ENCODE measurements at regions not wholly inside any gene's neighbourhood (a gene's known extent, or its start where the extent isn't known, plus 50 kb on each side); places are given as distances from the start of the nearest gene placed in this dataset.

DNA sequence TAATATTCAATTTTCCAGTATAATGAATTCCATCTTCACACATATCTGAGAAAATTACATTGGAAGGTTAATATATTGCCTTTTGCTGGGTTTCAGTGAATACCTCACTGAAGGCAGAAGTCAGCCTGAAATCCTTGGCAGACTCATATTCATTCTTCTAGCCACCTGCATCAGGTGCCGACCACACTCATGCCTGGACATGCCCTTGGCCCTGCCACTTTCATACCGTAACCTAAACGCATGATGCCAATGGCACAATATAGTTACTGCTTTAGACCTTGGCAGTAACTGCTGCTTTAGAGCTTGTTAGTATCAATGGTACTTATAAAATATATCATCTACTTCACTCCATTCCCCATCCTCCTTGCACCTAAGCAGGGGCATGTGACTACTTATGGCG, 817.6 kb upstream of the CDH8 start:
- no peak for DNase-seq
- Histone ChIP-seq H3K27ac (ENCODE audit: insufficient read length, low read depth, low read length) (no peak overlapping the region), H3K56ac (ENCODE audit: insufficient read length, low read depth, low read length) (no peak overlapping the region), H2BK12ac (ENCODE audit: insufficient read length, low read depth, low read length) (no peak overlapping the region), H2BK20ac (ENCODE audit: low read depth, low read length, poor library complexity, severe bottlenecking) (no peak overlapping the region), H4K5ac (ENCODE audit: insufficient read length, low read depth, low read length) (no peak overlapping the region), H2BK15ac (ENCODE audit: low read depth, low read length) (no peak overlapping the region), H2BK120ac (ENCODE audit: low read depth, low read length, poor library complexity, severe bottlenecking) (no peak overlapping the region), H2AK5ac (ENCODE audit: insufficient read length, low read length) (no peak overlapping the region), H3K79me2 (ENCODE audit: insufficient read depth, low read length) (no peaks in the 10 kb centered on the region), H3T11ph (ENCODE audit: low read length) (no peak overlapping the region), H3K4me2 (ENCODE audit: insufficient read depth, insufficient read length, low read length) (no peak overlapping the region), H3K79me1 (ENCODE audit: insufficient read depth, low read depth, low read length, poor library complexity, severe bottlenecking) (no peaks in the 10 kb centered on the region), H2BK5ac (ENCODE audit: insufficient read length, low read length) (no peak overlapping the region), H2AFZ (ENCODE audit: low read length) (no peak overlapping the region), H3K9ac (ENCODE audit: extremely low read depth, insufficient read length, low read length) (no peak overlapping the region), H3K4me1 (ENCODE audit: insufficient read depth, low read length) (no peaks in the 10 kb centered on the region), H3K18ac (ENCODE audit: insufficient read length, low read depth, low read length) (no peak overlapping the region), H3K14ac (ENCODE audit: insufficient read depth, low read length) (no peak overlapping the region), H3K23ac (ENCODE audit: insufficient read length, low read depth, low read length) (no peak overlapping the region), H3K9me3 (ENCODE audit: control insufficient read depth, low read depth, low read length) (no peaks in the 10 kb centered on the region), H4K91ac (ENCODE audit: insufficient read length, low read depth, low read length) (no peak overlapping the region), H3K27me3 (ENCODE audit: insufficient read depth, low read length) (no peaks in the 10 kb centered on the region), H4K8ac (replicated peaks; ENCODE audit: insufficient read length, low read depth, low read length) (no peak overlapping the region), H3K23me2 (ENCODE audit: insufficient read length, low read depth, low read length, poor library complexity, severe bottlenecking) (no peaks in the 10 kb centered on the region), H4K20me1 (ENCODE audit: control insufficient read depth, insufficient read depth, insufficient read length) (no peaks in the 10 kb centered on the region), H3K4ac (ENCODE audit: low read depth, low read length) (no peak overlapping the region)
- Mint-ChIP-seq H3K4me1 (peaks cover 0 to 4% of the 10 kb centered on the region in 2 experiments; a peak in 2 of 4 replicates), H3K4me3 (no peak overlapping the region), H3K27me3 (ENCODE audit: low read depth) (no peaks in the 10 kb centered on the region), H3K27ac (no peak overlapping the region), H3K36me3 (ENCODE audit: insufficient read depth in 1 of 3, low read depth in 3 of 3) (no peaks in the 10 kb centered on the region), H3K9me3 (no peaks in the 10 kb centered on the region)
- WGBS (ENCODE audit: extremely low coverage, insufficient read length, low lambda C conversion rate) = no CpG with 5 or more reads among the region's 4 CpGs
- TF ChIP-seq, protein P1, sequence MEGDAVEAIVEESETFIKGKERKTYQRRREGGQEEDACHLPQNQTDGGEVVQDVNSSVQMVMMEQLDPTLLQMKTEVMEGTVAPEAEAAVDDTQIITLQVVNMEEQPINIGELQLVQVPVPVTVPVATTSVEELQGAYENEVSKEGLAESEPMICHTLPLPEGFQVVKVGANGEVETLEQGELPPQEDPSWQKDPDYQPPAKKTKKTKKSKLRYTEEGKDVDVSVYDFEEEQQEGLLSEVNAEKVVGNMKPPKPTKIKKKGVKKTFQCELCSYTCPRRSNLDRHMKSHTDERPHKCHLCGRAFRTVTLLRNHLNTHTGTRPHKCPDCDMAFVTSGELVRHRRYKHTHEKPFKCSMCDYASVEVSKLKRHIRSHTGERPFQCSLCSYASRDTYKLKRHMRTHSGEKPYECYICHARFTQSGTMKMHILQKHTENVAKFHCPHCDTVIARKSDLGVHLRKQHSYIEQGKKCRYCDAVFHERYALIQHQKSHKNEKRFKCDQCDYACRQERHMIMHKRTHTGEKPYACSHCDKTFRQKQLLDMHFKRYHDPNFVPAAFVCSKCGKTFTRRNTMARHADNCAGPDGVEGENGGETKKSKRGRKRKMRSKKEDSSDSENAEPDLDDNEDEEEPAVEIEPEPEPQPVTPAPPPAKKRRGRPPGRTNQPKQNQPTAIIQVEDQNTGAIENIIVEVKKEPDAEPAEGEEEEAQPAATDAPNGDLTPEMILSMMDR (conservative IDR thresholded peaks at IDR 0.05) = no peak

Measured in H9 (cell line).